AML-193 (cell line): ENCODE measurements at regions not wholly inside any gene's neighbourhood (a gene's known extent, or its start where the extent isn't known, plus 50 kb on each side); places are given as distances from the start of the nearest gene placed in this dataset.

Experiments used
- DNase-seq, 2 experiments: peaks; one replicate each; lab custom pipeline; 2025; lab: John Stamatoyannopoulos, UW

DNA sequence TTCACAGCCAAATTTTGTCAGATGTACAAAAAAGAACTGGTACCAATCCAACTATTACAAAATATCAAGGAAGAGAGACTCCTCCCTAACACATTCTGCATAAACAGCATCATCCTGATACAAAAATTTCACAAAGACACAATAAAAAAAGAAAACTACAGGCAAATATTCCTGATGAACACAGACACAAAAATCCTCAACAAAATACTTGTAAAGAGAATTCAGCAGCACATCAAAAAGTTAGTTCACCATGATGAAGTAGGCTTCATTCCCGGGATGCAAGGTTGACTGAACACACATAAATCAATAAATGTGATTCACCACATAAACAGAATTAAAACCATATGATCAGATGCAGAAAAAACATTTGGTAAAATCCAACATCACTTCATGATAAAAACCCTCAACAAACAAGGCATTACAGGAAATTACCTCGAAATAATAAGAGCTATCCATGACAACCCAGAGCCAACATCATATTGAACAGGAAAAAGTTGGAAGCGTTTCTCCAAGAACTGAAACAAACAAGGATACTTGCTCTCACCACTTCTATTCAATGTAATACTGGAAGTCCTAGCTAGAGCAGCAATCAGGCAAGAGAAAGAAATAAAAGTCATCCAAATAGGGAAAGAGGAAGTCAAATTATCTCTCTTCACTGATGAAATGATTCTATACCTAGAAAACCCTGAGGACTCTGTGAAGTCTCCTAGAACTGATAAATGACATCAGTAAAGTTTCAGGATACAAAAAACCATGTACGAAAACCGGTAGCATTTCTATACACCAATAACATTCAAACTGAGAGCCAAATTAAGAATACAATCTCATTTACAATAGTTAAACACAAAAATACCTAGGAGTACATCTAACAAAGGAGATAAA lies 223.1 kb downstream of the REEP3 start:
- no peak for DNase-seq

DNA sequence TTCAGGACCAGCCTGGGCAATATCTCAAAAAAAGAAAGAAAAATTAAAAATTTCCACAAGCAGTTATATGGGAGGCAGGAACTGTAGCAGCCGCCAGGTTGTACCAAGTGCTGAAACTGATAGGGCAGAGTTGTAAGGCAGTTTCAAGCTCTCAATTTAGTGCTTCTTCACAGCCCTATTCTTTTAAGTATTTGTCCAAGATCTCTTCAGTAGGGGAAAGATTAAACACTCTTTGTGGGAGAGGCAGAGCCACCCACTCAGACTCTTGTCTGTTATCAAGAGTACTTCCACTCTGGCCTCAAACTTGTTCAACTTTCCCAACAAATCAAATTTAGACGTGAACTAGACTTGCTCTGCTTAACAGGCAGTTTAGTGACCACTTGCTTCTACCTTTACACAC lies 228.7 kb downstream of the REEP3 start:
- no peak for DNase-seq

DNA sequence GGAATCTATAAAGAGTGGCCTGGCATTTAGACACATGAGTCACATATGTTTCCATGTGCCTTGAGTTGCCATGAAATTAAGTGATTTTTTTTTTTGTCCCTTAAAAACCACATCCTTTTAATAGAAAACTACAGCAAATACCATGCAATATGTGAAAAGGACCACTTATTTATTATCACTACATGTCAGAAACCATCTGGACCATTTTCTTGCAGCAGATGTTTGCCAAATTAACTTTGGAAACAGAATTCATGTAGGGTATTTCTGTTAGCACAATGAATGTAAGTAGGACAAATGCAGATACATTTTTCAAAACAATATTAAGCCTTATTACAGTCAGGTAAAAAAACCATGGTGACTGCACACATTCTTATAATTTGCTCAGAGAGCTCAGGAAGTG lies 230.6 kb downstream of the REEP3 start:
- no peak for DNase-seq

DNA sequence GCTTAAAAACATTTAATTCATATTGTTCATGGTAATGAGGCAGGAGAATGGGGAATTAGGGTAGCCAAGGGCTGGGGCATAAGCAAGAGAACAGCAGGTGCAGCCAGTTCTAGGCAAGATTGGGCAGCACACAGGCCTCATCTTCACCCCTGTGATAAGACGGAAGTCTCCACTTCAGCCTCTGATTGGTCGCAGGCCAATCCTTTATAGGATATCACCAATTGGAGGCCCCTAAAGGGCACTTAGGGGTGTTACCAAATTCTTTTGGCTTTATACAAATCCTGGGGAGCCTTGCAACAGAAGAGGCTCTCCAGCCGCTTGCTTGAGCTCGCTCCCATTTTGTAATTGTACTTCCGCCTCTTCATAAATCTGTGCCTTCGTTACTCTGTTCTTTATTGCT lies 231.1 kb downstream of the REEP3 start:
- no peak for DNase-seq

DNA sequence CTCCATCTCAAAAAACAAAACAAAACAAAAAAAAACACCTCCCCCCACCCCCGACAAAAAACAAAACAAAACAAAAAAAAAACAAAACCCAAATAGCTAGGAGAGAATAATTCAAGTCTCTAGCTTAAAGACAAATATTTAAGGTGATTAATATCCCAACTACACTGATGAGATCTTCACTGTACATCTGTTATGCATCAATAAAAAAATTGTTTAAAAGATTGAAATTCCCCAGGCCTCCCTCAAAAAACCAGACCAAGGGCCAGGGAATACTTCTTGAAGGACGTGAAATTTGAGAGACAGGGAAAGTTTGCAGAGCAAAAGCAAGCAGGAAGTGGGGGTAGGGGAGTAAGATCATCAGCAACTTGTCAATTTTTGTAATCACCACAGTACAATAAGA lies 232.6 kb downstream of the REEP3 start:
- DNase-seq: no peak

DNA sequence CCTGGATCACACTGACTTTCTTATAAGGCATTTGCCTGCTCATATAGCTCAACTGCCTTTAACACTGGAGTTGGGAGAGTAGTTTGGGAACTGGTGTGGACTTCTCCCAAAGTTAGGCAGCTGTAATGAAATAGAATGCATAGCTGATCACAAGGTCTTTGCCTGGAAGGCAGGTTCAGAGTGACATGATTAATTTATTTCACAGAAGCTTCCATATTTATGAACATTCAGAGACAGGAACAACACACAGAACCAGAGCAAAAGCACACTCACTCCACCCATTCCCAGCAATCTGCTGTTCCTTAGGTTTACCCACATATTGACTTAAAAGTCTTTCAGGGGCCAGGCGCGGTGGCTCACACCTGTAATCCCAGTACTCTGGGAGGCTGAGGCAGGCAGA lies 234.2 kb downstream of the REEP3 start:
- no peak for DNase-seq

DNA sequence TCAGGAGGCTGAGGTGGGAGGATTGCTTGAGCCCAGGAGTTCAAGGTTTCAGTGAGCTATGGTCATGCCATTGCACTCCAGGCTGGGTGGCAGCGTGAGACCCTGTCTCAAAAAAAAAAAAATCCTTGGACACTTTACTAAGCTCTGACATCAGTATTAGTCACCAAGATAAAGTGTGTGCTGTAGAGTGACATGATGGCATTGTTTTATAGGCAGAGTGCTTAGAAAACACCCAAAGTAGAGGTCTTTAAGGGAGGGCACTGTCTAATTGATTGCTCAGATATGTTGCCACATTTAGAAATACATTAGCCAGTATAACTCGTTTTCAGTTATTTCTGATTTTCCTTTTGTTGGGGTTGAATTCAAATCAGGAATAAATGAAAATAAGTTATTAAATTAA lies 235.9 kb downstream of the REEP3 start:
- DNase-seq: no peak

DNA sequence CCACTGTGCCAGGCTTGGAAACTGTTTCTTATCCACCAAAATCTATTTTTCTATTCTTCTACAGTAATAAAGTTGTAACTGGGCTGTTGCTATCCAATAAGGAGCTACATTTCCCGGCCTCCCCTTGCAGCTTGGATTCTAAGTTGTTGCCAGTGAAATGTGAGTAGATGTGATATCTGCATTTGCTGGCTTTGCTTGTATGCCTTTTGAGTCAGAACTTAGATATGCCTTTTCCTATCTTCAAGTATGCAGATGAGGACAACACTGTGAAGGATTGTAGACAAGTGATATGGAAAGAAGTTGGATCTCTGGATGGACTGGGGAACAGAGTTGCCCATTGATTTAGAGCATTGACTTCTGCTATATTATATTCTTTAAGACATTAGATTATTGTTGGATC lies 236.9 kb downstream of the REEP3 start:
- DNase-seq: no peak

DNA sequence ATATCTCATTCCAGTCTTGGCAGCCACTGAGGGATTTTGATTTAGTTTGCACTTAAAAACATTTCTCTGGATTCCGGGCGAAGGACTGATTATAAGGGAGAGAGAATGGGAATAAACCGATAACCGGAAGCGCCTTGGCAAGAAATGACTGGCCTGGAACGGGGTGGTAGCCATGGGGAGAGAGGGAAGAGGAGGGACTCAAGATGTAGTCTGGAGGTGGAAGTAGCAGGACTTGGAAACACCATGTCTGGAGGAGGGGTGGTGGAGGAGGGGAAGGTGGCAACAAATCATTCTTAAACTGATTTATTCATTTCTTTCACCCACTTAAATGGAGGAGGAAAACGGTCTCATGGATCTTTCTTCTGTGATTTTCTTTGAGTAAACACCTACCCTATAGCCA lies 238.1 kb downstream of the REEP3 start:
- DNase-seq: no peak

DNA sequence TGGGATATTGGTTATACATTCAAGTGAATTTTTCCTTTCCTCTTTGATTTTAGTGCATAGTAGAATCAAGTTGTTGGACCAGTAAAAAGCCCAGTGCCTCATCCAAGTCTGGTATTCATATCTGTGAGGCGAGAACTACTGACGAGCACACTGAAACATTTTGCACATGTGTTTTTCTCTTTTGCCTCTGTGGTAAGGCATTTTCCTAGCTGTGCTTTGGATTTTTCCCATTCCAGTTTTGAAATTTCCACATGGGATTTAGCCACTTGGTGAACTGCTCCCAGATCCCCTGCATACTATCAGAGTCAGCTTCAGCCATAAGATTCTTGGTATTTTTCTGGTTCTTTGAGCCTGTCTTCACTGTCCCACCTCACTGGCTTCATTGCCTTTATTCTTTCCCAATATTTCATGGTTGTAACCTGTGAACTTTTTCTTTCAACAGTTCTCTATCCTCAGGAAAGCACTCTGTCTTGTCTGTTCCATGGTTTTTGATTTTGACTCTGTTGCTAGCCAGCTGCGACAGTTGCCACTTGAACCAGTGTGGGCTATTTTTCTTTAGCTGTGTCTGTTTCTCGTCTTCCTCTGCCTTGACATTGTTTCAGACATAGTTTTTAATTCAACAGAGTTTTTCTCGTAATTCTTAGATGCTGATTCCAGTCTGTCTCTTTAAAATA lies 239.0 kb downstream of the REEP3 start:
- DNase-seq: no peak

DNA sequence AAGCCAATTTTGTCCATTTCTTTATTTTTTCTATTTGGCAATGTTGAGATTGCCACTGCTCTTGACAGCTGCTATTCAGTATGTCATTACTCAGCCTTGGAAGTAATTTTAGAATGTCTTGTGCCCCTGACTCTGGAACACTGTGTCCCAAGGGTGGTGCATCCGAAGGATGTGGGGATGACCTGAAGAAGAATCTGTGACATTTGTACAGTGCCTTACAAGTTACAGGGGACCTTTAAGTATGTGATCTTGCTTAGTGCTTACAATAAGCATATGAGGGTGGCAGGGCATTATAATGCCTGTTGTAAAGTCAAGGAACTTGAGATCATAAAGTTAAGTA lies 239.5 kb downstream of the REEP3 start:
- no peak for DNase-seq

DNA sequence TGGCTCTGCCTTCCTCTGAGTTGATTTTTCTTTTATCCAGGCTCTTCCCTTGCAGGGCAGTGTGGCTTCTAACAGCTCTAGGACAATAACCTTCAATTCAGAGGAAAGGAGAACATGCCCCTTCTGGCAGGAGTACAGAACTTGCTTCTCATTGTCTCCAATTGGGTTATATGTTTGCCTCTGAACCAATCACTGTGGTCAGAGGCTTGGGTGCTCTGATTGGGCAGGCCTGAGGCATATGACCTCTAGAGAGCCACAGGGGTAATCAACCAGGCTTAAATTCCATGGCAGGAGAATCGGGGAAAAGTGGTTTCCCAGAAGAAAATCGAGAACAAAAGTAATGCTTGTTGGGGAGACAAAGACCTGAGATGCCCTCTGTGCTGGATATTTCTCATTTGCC lies 240.0 kb downstream of the REEP3 start:
- no peak for DNase-seq

DNA sequence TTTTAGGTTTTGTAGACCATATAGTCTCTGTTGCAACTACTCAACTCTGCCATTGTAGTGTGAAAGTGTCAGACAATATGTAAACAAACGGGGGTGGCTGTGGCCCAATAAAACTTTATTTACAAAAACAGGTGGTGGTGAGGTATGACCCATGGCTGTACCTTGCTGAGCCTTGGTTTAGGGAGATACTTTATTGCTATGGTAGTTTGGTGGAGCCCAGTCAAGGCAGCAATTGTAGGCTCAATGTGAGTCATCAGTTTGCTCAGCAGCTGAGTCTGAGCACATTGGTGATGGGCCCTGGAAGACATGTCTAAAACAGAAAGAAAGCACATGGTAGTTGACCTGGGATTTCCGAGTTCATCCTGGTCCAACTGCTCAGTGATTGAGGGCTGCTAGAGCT lies 242.5 kb downstream of the REEP3 start:
- no peak for DNase-seq

DNA sequence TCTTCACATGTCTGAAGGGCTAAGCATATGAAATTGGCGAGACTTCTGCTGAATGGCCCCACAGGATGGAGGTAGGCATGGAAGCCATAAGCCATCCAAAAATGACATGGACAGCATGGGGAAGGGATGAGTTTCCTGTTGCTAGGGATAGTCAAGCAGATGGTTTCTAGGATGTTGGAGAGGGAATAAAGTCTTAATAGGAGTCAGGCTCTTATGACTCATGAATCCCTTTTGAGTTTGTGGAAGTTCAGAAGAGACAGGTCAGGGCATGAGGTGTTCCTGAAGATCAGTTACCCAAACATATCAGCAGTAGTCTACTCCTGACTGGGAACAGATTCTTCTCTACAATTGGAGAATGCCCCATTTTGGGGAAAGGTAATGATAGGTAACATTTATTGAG lies 243.9 kb downstream of the REEP3 start:
- DNase-seq: no peak

DNA sequence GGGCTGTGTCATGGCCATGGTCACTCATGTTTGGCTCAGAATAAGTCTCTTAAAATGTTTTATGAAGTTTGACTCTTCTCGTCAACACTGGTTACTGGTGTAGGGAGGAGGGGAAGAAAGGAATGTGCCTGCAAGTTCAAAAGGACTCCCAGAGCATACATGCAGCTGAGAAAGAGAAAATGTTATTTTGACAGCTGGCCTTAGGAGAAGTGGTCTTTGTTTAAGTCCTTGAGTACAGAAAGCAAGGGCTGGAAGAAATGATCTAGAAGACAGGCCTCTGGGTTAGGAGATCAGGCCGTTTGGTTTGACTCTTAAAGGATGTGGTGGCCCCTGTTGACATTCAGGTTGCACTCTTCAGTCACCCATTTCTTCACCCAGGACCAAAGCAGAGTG lies 245.5 kb downstream of the REEP3 start:
- no peak for DNase-seq

DNA sequence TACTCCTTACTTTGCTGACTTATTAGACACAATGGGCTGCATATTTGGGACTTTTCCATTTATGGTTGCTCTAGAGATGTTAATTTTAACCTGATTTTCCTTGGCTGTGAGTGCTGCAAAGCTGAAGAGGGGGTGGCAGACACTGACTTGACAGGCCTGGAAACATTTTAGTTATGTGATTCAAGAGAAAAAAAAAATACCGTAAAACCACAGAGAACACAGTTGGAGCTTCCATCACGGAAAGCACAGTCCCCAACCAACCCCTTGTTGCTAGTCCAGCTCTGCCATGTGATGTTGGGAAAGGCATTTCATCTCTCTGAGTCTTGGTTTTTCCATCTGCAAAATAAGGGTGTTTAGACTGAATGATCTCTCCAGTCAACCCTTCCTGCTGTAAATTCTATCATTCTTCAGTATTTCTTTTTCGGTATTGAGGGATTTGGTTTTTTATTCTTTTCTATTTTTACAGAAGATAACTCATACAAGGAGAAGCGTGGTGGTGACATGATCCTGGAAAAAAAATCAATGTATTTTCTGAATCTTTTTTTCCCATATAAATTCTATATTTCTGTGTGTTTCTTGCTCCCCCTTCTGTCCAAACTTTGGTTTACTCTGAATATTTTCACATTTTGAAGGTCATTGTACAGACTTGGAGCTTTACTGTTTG lies 246.1 kb downstream of the REEP3 start:
- peak in 1 of 2 experiments; percentile 5 for DNase-seq

DNA sequence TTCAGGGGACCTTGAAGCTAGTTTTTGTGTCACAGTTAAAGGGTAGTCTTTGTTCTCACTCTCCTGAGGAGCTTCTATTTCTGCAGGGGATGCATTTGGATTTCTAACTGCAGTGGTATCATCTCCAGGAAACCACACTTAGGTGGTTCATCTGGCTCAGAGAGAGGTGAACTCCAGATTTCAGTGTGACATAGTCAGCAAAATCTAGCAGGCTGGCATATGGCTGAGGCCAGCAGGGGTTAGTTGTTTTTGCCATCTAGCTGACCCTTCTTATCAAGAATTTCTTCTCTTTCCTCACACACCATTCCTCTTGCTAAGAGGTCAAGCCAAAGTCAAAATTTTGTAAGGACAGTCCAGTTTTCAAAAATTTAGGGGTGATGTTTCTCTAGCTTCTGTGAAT lies 248.2 kb downstream of the REEP3 start:
- DNase-seq: no peak

DNA sequence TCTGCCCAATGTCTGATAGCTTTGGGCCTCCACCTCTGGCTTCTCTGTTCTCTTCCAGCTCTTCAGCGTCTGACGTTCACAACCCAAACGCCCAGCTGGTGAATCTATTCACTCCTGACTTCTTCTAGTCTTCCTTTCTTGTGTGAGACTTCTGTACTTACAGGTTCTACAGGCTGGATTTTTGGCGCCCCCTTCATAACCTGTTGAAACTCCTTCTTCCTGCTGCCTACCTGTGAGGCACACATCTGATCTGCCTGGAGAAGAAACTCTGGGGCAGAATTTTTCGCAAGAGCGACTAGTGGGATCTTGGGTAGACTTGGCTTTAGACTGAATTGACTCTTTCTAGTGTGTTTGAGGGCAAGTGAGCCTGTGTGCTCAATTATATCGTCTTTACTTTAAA lies 249.3 kb downstream of the REEP3 start:
- no peak for DNase-seq

DNA sequence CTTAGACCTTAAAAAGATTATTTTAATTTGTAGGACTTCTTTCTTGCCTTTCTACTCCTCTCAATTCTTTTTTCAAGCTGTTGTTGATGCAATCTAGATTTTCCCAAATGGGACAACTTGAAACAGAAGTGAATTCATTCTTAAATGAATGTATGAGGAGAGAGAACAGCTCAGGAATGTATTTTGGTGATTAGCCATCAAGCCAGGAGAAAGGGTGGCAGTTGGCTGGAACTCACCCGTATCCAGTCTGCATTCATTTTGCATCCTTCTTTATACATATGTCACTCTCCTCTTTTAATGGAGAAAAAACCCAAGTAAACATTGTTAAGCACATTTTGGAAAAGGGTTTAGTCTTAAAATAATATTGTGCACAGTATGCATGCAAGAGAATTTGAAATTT lies 251.3 kb downstream of the REEP3 start:
- no peak for DNase-seq

DNA sequence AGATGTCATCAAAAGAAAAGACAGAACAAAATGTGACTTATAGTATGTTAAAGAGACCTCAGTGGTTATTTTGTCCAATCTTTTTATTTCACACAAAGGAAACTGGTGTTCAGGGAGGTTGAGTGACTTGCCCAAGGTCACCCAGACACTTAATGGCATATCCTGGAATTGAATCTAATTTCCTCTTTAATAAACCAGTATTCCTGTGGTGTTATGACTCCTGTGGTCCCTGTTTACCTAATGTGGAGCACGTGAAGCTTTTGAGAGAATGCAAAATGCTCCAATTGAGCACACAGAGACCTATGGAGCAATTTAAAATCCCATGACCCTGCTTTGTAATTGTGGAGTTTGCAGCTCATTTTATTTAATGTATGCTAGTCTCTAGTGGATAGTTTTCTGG lies 251.9 kb downstream of the REEP3 start:
- no peak for DNase-seq

DNA sequence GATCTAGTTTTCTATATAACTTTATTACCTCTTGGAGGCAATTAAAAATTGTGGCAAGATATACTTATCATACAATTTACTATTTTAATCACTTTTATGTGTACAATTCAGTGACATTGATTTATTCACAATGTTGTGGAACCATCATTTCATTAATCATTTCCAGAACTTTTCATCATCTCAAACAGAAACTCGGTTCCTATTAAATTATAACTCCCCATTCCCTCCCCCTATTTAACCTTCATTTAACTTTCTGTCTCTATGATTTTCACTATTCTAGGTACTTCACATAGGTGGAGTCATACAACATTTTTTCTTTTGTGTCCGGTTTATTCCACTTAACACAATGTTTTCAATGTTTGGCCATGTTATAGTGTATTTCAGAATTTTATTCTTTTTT lies 252.8 kb downstream of the REEP3 start:
- no peak for DNase-seq

DNA sequence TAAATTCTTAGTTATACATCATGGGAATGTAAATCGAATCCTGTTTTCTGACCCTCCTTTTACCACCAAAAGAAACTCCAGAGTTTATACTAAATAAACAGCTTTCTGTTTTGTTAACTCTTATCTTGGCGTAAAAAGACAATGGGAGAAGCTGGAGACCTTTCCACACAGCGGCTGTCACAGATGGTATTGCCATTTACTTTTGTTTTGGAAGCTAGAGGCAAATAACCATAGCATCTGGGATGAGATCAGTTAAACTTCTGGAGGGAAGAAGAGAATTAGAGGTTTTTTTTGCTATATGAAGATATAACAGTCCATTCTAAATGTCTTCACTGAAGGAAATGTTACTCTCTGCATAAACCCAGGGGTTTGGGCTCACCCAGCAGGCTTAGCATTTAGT lies 258.9 kb downstream of the REEP3 start:
- no peak for DNase-seq

DNA sequence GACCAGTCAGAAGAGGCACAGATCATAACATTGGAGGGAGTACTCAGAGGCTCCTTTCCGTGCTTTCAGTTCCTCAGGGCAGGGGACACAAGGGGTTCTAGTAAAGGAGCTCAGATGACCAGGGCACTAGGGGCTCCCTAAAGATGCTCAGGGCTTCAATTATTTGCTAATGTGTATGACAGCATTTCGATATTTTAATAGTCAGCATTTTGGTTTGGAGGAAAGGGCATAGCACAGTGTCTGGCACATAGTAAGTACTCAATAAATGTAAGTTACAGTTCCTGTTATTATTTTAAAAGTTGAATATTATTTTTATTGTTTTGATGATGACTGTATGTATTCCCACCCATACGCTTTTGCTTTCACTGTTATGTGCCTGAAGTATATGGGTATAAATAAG lies 260.0 kb downstream of the REEP3 start:
- no peak for DNase-seq
